G401.6 (cell line): ENCODE measurements at regions not wholly inside any gene's neighbourhood (a gene's known extent, or its start where the extent isn't known, plus 50 kb on each side); places are given as distances from the start of the nearest gene placed in this dataset.

Experiments
- FAIRE-seq: peaks from 2 replicates; lab custom pipeline; 2012; peaks lifted over from hg19 to GRCh38; lab: Jason Lieb, UNC

DNA sequence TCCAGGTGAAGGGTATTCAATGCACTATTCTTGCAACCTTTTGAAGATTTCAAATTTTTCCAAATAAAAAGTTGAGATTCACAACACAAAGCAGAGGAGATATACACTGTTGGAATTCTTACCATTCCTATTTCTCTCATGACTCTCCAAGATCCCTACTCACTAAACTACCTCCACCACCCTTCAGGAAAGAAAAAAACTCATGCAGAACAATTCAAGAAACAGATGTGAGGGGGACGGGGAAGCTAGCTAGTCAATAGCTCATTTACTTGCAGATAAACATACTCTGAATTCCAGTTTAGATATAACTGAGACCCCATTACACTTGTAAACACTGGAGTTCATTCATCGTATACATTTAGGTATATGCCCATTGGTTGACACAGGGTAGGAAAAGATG lies 90.0 kb upstream of the SERP2 start:
- no peak for FAIRE-seq

DNA sequence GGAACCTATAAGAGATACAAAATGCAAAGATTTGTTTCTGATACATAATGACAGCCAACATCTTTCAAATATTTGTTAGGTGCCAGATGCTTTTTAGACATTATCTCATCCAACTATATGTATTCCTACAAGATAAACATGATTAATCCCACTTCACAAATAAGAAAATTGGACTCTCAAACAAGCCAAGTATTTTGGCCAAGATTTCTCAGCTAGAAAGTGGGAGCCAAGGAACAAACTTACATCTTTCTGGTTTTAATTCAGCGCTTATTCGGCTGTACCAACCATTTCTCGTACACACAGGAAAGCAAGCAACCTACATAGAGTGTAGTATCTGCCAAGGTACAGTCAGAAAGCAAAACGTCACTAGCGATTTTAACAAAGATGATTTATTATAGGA lies 85.7 kb upstream of the SERP2 start:
- FAIRE-seq, result no peak

DNA sequence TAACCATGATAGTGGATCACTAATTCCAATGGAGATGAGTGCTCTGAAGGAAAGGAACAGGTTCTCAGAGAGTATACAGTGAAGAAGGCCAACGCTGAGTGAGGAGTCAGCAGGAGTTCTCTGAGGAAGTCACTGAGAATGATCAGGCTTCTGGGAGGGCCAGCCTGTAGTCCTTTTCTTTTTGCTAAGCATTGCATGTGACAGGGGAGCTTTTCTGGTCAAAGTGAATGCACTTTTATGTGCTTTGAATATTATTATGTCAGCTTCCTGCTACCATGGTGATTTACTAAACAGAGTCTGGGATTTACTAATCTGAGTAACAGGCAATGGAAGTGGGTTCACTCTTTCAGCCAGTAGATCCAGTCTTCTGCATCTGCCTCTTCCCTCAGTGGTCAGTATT lies 81.1 kb upstream of the SERP2 start:
- FAIRE-seq, result no peak

DNA sequence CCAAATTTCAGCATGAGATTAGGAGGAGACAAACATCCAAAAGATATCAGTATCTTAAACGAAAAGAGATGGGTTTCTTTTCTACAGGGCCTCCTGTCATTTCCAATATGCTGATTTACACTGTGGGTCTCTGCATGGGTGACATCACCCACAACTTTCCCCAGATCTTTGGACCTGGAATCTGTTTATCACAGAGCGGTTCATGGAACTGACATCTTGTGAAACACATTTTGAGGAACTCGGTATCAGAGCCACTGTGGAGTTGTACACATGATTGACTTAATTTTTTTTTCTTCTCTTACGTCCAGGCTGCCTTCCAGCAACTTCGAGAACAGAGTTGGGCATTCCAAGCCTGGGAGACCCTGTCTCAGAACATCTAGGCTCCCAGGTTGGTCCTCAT lies 80.2 kb upstream of the SERP2 start:
- FAIRE-seq, result no peak

DNA sequence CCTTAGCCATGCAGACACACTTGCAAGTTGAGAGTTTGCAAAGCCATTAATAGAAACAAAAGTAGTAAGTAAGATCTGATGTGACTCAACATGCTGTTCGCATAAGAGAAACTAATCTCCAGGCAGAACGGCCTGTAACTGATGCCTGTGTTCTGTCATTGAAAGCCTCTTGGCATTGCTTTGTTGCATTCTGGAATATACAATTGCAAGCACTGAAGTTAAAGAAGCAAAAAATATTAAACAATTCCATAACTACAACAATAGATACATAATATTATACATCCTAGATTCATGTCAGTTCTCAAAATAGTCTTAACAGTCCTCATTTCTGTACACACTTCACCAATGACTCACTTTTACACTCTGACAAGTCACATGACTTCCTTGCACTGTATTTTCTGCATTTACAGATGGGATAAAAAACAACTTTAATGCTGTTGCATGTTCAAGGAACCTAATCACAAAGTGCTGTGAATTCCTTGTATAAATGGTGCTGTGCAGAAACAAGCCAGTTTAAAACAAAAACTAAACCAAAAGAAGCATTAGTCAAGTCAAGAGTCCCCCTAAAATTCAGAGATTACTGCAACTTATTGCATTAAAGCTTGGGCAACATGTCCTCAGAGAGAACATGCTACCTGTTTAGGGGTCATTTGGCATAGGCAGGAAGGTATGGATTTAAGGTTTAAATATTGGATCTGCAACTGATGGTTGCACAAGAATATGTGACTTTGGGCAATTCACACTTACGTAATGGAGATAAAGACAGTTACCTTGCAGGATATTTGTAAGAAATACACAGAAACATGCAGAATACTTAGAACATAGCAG lies 79.5 kb upstream of the SERP2 start:
- no peak for FAIRE-seq

DNA sequence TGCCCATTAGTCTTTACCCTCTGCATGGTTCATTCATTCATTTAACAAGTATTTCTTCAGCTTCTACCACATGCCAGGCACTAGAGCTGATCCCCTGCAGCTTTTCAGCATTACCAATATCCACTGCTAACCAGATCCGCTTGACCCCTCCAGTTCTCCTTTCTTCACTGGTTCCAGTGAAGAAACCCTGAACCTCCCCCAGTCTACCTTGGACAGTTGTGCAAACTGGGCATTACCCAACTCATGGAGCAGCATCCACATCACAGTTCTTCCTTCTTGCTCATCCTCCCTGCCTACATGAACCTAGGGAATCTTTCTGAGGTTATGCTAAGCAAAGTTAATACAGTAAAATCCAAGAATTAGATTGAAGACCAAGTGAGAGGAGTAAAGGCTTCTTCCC lies 78.7 kb upstream of the SERP2 start:
- FAIRE-seq, result no peak

DNA sequence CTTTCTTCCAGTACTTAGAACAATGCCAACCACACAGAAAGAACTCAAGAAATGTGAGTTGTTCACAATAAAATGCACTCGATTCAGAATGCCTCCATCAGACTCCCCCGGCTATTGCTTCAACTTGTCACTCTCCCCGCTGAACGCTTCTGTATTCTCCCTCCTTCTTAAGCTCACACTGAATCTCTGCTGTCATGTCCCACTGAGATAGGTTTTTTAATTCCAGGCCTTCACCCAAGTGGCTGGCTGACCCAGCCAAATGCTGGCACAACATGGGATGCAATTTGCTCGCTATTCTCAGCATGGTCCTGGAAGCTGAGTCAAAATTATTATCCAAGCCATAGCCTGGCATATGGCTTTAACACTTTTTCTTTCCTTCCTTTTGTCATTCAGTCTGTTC lies 76.8 kb upstream of the SERP2 start:
- FAIRE-seq, result no peak

DNA sequence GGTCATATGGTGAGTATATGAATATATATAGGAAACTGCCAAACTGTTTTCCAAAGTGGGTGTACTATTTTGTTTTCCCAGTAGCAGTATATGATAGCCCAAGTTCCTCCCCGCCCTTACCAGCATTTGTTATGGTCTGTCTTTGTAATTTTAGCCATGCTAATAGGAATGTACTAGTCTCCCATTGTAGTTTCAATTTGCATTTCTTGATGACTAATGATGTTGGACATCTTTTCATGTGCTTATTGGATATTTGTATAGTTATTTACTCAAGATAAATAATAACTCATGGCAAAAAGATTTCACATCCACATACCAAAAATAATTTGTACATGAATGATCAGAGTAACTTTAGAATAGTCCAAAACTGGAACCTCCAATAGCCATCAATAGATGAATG lies 75.3 kb upstream of the SERP2 start:
- no peak for FAIRE-seq

DNA sequence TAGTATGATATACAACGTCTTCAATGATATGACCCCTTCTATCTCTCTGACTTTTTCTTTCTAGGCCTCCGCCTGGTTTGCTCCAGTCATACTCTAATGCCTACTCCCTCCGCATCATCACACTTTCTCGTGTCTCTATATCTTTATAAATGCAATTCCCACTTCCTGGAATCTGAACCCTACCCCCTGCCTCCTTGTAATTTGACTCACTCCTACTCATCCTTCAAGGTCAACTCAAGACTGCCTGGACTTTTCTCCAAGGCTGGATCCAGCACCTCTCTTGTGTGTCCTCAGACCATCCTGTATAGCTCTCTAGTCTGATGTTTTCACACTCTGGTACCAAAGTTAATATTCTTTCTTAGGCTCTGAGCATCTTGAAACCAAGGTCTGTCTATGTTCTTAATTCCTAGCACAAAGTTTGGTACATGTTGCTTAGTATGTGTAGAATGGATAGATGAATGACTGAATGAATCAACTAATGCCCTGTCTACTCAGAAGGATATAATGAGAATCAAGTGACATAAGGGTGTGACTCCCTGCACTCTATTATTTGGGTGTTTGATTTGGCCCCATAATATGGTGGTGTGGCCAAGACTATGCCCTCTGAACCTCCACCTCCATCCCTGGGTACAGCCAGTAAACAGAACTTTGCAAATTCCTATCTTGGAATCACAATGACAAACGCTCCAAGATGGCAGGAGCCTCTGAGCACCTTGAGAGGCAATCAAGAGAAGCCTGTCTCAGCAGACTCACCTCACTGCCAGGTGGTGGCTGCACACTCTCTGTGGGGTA lies 74.3 kb upstream of the SERP2 start:
- FAIRE-seq, result no peak

DNA sequence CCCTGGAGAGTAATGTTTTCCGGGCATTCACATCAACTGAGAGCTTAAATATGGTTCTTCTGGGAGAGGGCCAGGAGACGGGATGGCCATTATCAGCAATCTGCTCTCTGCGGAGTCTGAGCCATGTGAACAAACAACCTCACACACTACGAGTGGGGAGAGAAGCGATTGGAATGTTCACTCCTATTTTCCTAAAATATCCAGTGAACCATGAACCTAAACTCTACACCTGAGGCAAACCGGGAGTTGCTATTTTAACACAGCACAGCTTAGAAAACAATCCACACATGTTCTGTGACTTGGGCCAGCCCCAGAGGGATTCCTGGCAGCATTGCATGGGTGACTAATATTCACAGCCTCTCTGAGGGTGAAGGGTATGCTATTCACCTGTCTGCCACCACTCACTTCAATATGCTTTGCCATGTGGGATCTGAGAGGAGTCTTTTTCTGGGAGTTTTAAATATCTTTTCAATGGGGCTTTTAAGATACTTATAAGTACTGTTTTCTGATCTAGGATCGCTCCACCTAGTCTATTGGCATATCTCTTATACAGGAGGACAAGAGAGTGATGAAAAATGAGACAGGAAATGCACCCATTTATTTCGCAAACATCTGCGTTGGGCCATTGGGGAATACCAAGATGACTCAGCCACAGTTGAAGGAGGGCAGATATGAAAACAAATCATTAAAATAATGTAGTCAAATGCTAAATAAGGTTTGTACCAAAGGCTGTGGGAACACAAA lies 72.6 kb upstream of the SERP2 start:
- no peak for FAIRE-seq

DNA sequence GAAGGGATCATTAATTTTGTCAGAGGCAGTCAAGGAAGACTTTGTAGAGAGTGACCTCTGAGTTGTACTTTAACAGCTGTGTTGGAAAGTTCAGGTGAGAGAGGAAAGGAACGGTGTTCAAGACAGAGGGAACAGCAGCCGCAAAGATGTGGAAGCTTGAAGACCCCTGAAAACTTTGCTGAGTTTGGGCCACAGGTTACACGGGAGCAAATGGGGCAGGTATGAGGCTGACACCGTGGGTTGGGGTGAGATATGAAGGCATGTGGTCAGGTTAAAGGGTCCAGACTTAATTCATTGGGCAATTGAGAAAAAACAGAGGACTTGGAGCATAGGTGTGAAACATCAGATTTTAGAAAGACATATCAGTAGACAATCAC lies 72.0 kb upstream of the SERP2 start:
- no peak for FAIRE-seq

DNA sequence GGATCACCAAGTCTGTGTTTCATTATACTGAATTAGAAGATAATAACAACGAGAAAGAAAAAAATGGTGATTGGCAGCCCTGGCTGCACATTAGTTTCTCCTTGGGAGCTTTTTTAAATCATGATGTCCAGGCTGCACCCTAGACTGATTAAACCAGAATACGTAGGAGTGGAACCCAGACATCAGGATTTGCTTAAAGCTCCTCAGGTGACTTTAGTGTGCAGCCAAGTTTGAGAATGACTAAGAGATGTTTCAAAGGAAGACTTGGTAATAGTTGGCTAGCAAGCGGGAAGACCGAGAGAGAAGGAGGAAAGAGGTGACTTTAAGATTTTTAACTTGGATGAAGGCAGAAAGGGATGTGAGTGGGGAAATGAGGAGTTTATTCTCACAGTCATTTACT lies 71.4 kb upstream of the SERP2 start:
- FAIRE-seq, result no peak

DNA sequence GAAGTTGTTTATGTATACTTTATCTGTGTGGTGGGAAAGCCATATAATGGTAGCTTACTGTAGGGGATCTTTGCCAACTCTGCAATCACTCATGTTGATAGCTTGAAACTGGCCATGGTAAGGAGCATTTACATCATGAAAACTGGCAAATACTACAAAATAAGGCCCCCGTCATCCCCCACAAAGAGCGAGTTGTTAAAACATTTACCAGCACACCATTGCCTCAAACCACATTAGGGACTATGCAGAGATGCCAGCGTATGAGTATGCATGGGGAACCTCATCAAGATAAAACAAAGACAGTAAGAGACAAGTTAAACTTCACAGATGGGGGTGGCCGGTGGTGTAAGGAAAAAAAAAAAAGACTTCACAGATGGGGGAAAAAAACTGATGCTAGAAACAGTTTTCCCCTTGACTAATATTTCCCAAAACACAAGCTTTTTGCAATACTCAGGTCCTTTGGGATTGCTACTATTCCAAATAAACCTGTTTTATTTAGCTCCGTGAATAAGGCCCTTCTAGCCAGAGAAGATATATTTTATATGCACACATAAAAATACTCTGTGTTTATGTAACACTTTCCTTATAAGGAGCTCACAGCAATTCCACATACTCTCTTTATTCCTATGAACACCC lies 70.6 kb upstream of the SERP2 start:
- FAIRE-seq, result no peak

DNA sequence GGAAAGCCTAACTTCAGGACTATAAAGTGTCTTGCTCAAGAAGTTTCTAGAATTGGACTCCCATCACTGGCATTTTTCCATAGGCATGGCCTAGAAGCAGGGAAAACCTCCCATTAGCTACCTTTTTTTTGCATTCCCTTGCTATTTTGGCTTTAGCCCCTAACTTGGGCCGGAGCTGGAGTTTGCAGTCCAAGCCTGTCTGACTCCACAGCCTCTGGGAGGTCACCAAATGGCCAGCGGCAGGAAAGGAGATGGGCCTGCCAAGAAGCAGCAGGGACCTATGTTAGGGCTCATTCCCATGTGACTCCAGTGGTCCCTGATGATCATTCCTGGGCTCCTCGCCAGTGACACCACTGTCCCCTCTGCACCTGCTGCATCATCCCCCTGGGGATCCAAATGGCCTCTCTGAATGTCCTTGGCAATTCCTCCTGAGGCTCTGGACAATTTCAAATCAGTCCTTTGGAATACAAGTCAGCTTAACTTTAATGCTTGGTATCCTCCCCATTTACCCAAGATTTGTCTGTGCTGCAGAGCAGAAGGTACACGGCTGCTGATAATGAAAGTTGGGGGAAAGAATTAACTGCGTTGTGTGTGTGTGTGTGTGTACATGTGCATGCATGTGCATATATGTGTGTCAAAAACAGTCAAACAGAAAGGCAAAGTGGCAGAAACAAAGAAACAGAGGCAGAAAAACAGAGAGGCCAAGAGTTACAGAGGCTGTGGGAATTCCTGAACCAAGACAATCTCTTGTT lies 69.8 kb upstream of the SERP2 start:
- FAIRE-seq, result no peak

DNA sequence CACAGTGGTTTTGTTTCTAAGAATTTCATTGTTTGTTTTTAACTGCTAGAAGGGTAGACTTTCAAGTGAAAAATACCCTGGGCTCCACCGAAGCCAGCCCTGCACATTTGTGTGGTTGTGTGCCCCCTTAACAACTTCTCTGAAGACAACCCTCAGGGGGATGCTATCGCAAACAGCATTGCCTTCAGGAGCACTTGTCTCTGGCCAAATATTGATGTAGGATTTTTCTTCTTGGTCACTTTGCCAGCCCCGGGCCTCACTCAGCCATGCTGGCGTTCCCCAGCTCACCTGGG lies 69.2 kb upstream of the SERP2 start:
- FAIRE-seq, result no peak

DNA sequence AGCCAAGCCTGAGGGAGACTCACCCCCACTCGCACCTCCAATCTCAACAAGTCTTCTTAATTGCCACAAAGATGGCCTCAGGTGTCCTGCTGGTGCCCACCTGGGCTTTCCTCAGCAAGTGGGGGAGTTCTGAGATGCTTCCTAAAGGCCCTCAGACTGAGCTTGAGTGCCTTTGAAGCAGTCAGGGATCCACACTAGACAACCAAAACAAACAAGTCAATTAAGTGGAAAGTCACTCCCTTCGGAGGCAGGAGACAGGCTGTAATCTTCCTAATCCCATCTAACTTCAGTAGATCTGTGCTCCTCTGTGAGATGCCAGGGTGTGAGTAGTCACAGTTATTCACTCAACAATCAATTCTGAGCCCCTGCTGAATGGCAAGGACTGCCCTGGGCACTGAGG lies 68.3 kb upstream of the SERP2 start:
- FAIRE-seq, result no peak

DNA sequence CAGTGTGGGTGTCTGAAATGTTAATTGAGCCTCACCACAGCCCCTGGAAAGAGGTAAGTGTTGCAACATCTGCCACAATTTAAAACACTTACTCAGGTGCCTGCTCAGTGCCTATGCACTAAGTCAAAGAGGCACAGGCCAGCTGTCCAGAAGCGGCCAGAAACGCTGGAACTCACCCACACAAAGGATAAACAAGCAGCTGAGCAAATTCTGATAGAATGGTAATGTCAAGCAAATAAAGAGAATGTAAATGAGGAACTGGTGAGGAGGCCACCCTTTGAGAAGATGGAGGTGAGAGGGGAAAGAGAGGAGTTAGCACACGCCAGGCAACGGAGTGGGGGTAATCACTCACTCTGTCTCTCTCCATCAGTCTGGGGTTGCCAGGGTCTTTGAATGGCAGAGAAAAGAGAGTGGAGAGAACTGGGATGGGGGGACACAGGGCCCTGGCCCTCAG lies 67.7 kb upstream of the SERP2 start:
- FAIRE-seq, result no peak

DNA sequence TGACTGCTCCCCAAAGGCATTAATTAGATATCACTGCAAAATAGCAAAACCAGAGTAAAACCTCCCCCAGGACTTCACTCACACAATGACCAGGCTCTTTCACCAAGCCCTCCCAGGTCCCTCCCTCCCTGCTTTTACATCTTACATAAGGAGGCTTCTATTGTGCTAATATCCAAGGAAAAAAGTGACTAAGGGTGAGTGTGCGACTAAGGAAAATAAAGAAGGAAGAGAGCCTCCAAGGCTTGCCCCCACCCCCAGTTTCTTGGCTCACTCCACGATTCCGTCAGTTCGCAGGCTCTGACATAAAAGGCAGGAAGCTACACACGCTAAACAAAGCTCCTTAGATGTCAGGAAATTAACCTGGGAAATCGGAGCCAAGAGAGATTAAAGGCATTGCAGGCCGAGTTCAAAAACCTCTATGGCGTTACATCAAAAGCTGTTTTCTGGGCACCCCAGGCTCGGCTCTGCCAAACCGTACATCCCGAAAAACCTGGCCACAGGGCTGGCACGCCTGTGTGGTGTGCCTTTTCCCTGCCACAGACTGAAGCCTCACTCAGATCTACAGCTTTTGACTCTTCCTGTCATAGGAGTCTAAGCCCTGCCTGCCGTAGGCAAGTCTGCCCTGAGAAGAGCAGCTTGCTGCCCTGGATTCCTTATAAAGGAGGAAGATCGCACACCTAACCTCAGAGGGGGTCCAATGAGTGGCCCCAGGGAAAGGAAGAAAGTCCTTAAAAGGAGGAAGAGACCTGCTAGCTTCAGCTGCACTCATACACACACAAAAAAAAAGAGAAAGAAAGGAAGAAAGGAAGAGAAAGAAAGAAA lies 67.0 kb upstream of the SERP2 start:
- no peak for FAIRE-seq

DNA sequence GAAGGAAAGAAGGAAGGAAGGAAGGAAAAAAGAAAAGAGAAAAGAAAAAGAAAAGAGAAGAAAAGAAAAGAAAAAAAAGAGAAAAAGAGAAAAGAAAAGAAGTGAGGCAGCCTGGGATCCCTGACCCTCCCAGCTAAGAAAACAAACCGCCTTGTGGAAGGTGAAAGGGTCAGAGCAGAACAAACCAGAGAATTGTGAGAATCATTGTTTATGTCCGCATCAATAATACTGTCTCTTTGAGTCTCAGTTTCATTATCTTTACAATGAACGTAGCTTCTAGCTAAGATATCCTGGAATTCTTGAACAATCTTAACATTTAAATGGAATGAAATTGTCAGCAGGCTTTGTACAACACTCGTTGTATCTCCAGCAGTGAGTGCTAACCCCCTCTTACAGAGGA lies 66.4 kb upstream of the SERP2 start:
- no peak for FAIRE-seq

DNA sequence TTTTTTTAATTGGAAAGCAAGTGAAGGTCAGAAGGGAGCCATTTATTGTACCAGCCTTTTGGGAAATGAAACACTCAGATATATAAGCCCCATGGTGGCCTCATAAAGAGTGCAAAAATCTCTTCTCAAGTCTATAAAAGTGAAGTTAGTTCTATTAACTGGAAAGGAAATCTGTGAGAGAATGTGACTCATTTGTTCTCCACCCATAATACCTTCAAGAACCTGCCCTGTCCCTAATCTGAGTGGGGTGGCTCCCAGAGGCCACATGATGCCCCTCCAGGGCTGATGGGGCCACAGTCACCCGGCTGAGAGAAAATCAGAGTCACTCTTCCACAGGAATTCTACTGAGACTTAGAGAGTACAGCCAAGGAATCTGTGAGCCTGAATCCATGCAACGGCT lies 65.8 kb upstream of the SERP2 start:
- no peak for FAIRE-seq

DNA sequence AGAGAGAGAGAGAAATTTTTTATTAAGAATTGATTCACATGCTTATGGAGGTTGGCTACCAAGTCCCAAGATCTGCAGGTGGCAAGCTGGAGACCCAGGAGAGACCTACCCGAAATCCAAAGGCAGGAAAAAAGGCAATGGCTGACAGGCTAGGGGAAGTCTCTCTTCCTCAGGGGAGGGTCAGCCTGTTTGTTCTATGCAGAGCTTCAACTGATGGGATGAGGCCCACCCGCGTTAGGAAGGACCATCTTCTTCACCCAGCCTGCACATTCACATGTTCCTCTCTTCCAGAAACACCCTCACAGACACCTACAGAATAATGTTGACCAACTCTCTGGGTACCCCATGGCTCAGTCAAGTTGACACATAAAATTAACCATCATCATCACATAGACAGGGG lies 65.3 kb upstream of the SERP2 start:
- no peak for FAIRE-seq
